ENCODE measurements at regions not wholly inside any gene's neighbourhood (a gene's known extent, or its start where the extent isn't known, plus 50 kb on each side); places are given as distances from the start of the nearest gene placed in this dataset.

GRCh38 chr15:96092186-96092585 is 238.3 kb upstream of the NR2F2 start:
- DNase-seq = no peak
- ATAC-seq = no peak

DNA sequence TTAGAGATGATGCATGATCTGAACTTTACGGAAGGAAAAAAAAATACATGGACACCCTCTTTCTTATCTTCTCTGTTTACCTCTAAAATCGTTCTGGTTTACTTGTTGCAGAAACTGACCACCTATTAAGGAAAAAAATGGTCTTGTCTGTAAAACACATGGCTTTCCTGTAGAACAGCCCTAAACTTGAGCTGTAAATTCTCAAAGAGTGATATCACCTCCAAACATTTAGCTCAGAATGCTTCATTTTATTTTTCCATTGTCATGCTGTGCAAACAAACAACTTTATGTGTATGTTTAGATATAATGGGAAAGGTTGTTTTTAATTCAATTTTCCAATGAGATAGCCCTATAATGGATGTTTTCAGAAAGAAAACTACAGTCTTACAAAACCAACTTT is 237.4 kb upstream of the NR2F2 start:
- ATAC-seq (no peak), DNase-seq (no peak)

- DNase-seq (no peak), ATAC-seq (no peak)
These were observed 232.8 kb upstream of the NR2F2 start for GRCh38 chr15:96097661-96098060.

GRCh38 chr15:96102631-96103030 is 227.9 kb upstream of the NR2F2 start:
- ATAC-seq (no peak), DNase-seq (no peak)

- ATAC-seq = no peak
- no peak for DNase-seq
These were observed 224.3 kb upstream of the NR2F2 start for GRCh38 chr15:96106181-96106580.

GRCh38 chr15:96106628-96107027 is 223.9 kb upstream of the NR2F2 start:
- DNase-seq (no peak), ATAC-seq (no peak)

- DNase-seq (no peak), ATAC-seq (no peak)
These were observed 222.6 kb upstream of the NR2F2 start for GRCh38 chr15:96107916-96108315.

DNA sequence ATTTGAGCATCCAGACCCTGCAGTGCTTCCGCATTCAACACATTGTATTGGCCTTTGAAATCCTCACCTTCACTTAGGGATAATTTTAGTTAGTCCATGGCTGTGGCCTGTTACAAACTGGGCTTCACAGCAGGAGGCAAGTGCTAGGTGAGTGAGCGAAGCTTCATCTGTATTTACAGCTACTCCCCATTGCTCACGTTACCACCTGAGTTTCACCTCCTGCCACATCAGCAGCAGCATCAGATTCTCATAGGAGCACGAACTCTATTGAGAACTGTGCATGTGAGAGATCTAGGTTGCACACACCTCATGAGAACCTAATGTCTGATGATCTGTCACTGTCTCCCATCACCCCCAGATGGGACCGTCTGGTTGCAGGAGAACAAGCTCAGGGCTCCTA is 222.1 kb upstream of the NR2F2 start:
- DNase-seq = no peak
- ATAC-seq = no peak

DNA sequence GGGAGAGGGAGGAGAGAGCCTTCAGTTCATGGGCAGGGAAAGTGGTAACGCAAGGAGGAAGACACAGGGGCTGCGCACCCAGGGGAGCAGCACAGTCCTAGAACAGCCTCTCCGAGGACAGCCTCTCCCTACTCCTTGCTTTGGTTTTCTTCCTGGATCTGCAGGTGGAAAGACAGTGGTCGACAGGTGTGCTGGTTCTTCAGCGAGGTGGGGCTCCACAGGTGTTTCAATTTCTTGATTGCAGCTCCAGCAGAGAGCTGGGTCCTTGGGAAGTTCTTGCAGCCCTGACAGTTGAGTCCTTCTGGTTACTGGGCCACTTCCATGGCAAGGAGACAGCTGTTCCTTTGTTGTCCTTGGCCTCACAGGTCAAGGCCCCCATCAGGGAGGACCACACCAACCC is 220.7 kb upstream of the NR2F2 start:
- DNase-seq (no peak), ATAC-seq (no peak)

DNA sequence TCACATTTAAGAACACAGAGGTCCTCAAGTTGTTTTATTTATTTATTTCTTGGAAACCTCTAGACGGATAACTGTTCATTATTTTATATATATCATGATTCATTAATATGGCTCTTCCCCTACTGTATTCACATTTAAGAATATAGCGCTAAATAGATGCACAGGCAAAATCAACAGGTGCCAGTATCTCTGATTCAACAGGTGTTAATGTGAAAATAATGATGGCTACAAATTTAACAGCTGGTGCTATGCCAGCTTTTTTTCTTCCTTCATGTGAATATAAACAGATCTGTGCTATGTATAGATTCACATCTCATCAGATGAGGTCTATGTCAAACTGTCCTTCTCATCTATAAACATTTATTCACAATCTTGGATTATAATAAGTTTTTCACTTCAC is 218.5 kb upstream of the NR2F2 start:
- DNase-seq = no peak
- no peak for ATAC-seq

DNA sequence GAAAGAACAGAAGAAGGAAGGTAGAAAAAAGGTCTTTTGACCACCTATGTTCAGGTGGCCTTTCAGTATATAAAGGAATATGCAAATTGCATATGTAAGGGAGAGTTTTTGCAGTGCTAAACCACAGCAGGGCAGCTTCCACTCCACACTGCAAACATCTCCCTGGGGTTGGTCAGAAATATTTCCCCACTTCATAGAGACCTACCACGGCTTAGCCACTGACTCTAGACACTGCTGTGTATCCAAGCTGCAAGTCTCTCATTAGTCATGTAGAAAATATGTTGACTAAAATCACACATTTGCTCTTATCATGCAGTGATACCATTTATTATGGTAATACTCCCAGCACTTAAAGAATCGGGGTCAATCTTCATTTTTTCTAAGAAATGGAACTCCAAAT is 214.9 kb upstream of the NR2F2 start:
- DNase-seq (no peak), ATAC-seq (no peak)

DNA sequence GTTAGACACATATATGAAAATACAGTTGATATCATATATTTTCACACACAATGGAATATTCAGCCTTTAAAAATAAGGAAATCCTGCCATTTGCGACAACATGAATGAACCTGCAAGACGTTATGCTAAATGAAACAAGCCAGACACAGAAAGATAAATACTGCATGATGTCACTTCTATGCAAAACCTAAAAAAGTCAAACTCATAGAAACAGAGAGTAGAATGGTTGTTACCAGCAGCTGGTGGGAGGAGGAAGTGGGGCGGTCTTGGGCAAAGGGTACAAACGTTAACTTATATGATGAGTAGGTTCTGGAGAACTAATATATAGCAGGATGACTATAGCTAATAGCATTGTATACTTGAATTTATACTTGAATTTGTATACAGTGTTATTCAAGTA is 213.2 kb upstream of the NR2F2 start:
- no peak for ATAC-seq

GRCh38 chr15:96119734-96120133 is 210.8 kb upstream of the NR2F2 start:
- no peak for DNase-seq
- no peak for ATAC-seq

More for the DNA sequence above, 213.2 kb upstream of the NR2F2 start:
- DNase-seq = no peak

DNA sequence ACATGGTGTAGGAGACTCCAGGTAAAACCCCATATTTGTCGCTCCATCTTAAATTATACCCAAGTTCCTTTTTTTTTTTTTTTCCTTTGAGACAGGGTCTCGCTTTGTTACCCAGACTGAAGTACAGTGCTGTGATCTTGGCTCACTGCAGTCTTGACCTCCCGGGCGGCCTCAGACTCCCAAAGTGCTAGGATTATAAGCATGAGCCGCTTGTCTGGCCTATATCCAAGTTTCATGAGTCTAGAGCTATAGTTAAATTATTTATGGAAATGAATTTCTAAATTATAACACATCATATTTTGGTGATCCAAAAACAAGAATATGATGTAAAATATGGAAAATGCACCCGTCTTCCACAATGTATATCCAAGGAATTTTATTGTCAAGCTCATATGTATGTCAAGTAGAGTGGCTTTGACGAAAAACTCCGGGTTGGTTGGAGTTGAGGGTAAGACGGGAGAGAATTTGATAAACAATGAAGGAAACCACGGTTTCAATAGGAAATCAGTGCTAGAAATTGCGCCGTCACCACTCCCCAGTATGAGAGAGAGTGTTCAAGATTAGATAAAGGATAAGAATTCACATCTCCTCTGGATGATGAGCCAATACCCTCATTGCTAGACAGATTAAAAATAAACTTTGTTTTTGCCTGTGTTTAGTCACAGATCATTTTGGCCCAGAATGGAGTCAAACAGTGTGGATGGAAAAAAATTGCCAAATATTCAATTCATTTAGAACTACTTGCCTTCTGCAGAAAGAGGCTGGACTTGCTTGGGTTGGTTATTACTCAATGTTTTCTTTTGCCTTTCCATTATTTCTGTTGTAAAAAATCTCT is 209.2 kb upstream of the NR2F2 start:
- DNase-seq (no peak), ATAC-seq (no peak)

DNA sequence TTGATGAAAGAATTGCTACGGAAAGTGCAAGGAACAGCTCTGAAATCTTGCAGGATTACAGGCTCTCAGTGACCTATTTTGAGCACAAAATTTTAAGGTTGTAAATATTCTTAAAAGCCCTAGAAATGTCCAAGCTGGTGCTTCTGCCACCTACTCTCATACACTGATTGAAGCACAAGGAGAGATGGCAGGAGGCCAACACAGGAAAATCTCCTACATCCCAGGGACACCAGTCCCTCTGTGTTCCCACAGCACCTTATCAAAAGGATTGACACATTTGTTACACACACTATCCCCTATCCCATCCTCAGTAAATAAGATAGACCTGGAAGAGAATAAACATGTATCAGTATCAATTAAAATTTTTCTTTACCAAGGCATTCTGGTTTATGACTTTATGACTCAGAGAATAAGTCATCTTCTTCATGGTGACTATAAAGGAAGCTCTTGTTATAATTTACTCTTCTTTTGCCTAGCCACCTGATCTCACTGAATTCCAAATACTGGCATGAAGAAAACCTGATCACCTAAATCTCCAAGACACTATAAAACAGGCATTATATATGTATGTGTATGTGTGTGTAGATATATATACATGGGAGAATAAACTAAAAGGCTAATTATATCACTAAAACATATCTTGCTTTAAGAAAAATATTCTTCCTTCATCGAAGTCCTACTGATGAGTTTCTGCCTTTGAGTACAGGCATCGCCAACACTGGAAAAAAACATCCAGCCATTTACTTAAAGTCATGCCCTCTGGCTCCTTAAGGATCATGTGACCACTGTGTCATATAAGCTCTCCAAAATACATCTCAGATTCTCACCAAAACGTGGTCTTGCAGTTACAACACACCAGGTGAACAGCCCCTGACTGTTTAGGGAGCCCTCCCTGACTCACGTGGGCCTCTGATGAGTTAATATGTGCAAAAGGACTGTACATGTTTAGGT is 208.1 kb upstream of the NR2F2 start:
- DNase-seq = no peak
- ATAC-seq = no peak

DNA sequence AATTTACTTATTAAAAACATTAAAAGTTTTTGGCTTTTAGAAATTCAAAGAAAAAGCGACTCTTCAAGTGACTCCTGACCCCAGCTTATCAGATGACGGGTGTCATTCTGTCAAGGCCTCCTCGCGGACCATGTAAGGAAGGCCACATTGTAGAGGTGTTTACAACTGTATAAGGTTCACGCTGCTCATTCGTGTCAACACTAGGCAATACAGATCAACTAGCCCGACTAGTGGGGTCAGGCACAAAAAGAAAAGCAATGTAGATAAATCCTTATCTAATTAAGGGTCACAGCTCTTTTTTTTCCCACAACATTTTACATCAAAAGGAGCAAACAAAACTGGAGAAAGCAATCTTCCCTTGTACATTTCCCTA is 207.5 kb upstream of the NR2F2 start:
- ATAC-seq = no peak
- DNase-seq = no peak

GRCh38 chr15:96123630-96124187 is 206.8 kb upstream of the NR2F2 start:
- ATAC-seq = no peak
- DNase-seq = no peak

GRCh38 chr15:96124436-96124835 is 206.1 kb upstream of the NR2F2 start:
- DNase-seq (no peak), ATAC-seq (peak; percentile 28)

DNA sequence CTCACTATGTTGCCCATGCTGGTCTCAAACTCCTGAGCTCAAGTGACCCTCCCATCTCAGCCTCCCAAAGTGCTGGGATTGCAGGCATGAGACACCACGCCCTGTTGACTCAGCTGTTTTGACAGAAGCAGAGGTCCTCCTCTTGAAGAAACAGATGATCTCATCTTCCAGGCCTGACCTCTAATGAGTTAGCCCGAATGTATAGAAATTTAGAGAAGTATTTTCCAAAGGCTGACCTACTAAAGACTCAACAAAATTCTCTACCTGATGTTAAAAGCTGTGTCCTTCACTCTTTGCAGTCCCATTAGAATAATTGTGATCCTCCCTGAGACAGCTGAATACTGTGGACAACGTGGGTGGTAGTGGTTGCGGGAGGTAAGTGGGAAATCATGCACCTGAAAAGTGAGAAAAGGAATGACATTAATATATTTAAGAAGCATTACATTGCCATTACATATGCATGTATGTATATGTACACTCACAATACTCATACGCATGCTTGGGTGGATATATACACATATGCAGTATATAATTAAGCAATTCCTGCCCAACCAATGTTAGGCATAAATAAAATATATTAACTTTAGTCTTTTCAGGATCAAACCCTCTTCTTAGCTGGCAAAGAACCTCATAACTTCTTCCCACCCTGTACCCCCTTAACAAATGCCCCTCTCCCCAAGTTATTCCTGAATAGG is 204.6 kb upstream of the NR2F2 start:
- DNase-seq (no peak), ATAC-seq (no peak)

- no peak for DNase-seq
These were observed 203.6 kb upstream of the NR2F2 start for GRCh38 chr15:96126859-96127258.

DNA sequence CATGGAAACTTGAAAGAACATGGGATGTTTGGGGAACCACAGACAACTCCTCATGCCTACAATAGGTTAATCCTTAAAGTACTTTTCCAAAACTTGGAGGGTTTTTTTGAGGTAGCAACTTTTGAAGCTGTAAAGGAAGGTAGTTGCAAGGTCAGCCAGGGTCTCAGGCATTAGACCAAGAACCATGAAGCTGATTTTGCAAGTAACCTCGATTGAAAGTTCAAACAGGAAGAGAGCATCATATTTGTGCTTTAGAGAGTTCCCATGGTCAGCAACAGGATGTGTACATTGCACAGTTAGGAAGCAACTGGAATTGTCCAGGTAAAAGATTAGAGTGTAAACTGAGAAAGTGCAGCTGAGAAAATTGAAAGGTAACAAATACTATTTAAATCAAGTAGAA is 199.8 kb upstream of the NR2F2 start:
- no peak for DNase-seq
- no peak for ATAC-seq

More at GRCh38 chr15:96126859-96127258, 203.6 kb upstream of the NR2F2 start:
- no peak for ATAC-seq

DNA sequence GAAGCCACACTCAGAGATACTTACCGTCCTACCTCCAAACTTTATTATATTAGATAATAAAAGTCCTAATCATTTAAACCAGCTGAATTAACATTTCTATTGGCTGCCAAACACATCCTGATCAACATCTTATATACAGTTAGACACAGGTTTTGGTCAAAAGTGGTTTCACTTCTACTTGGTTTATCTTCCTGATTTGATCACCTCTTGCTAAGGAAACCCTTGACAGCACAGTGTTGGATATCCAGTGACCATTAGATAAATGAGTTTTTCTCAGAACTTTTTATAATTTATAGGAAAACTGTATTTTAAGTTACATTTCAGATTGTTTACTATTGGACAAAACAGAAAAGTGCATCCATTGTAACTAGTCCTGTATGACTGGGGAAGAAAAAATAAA is 198.4 kb upstream of the NR2F2 start:
- ATAC-seq = no peak
- DNase-seq = no peak
